ENCODE measurements at regions not wholly inside any gene's neighbourhood (a gene's known extent, or its start where the extent isn't known, plus 50 kb on each side); places are given as distances from the start of the nearest gene placed in this dataset.

DNA sequence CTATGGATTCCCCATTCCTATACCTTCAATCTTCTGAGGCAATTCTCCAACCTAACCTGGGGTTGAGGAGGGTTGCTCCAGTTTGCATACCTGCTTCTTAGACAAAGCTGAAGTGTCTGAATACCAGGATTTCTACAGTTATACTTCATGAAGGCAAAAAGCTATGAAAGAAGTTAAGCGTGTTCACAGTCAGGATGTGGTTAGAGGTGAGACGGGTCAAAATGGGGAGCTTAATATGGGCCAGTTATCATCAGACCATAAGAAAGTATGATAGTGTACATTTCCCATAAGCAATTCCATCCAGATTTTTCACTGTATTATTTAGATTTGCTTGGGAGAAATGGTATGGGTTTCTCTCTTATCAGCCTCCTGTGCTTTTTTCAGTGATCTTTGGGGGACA lies 156.9 kb upstream of the FER start:
- Histone ChIP-seq H3K4me3 (ENCODE audit: low read depth in 1 of 2, low read length in 2 of 2) (no peak overlapping the region), H3K36me3 (ENCODE audit: control insufficient read depth in 1 of 2, insufficient read depth in 2 of 2, low read length in 2 of 2) (no peaks in the 10 kb centered on the region), H3K27me3 (ENCODE audit: control insufficient read depth in 1 of 2, insufficient read depth in 2 of 2, low read length in 2 of 2) (no peaks in the 10 kb centered on the region), H3K9me3 (ENCODE audit: control insufficient read depth in 1 of 2, low read length in 2 of 2) (no peaks in the 10 kb centered on the region), H3K9ac (ENCODE audit: low read depth in 1 of 2, low read length in 2 of 2) (no peak overlapping the region), H3K27ac (ENCODE audit: low read depth, low read length) (no peak overlapping the region), H3K4me1 (ENCODE audit: control insufficient read depth in 1 of 2, insufficient read depth in 2 of 2, low read length in 2 of 2) (no peaks in the 10 kb centered on the region)

DNA sequence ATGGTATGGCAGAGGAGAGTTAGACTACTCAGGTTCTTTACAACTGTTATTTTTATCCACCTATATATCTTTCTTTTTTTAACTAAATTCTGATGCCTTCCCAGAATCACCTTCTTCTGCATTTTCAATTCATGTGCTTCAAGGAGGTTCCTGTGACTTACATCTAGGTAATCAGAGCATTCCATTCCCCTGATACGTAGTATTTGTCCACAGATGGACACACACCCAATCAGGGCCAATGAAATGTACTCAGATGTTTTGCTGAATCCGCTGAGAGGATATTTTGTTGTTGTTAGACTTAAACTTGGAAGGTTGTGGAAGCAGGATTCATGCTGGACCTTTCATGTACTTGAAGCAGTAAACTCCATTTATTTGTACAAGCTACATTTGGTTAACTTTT lies 159.4 kb upstream of the FER start:
- H3K36me3 ChIP-seq (ENCODE audit: control insufficient read depth in 1 of 2, insufficient read depth in 2 of 2, low read length in 2 of 2), result no peaks in the 10 kb centered on the region
- no peak overlapping the region for H3K4me3 ChIP-seq (ENCODE audit: low read depth in 1 of 2, low read length in 2 of 2)
- H3K9ac ChIP-seq (ENCODE audit: low read depth in 1 of 2, low read length in 2 of 2), result no peak overlapping the region
- no peaks in the 10 kb centered on the region for H3K27me3 ChIP-seq (ENCODE audit: control insufficient read depth in 1 of 2, insufficient read depth in 2 of 2, low read length in 2 of 2)
- no peaks in the 10 kb centered on the region for H3K9me3 ChIP-seq (ENCODE audit: control insufficient read depth in 1 of 2, low read length in 2 of 2)
- H3K4me1 ChIP-seq (ENCODE audit: control insufficient read depth in 1 of 2, insufficient read depth in 2 of 2, low read length in 2 of 2), result no peaks in the 10 kb centered on the region
- no peak overlapping the region for H3K27ac ChIP-seq (ENCODE audit: low read depth, low read length)

DNA sequence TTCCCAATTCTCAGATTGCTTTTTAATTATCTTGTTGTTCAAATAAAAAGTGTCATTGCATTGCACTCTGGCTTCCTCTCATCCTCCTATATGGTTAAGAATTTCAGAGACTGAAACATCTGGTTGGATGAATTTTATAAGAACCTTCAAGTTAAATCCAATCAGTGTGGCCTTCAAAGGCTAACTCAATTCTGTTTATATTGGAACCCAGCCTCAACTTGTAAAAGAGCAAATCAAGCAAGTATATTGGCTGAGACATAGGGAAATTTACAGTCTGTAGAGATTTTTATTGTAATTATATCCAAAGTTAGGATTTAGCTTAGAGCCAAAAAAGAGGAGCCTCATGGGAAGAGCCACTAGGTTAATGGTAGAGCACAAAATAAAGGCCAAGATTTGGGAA lies 159.9 kb upstream of the FER start:
- Histone ChIP-seq H3K36me3 (ENCODE audit: control insufficient read depth in 1 of 2, insufficient read depth in 2 of 2, low read length in 2 of 2) (no peaks in the 10 kb centered on the region), H3K4me3 (ENCODE audit: low read depth in 1 of 2, low read length in 2 of 2) (no peak overlapping the region), H3K27ac (ENCODE audit: low read depth, low read length) (no peak overlapping the region), H3K27me3 (ENCODE audit: control insufficient read depth in 1 of 2, insufficient read depth in 2 of 2, low read length in 2 of 2) (no peaks in the 10 kb centered on the region), H3K9me3 (ENCODE audit: control insufficient read depth in 1 of 2, low read length in 2 of 2) (no peaks in the 10 kb centered on the region), H3K4me1 (ENCODE audit: control insufficient read depth in 1 of 2, insufficient read depth in 2 of 2, low read length in 2 of 2) (no peaks in the 10 kb centered on the region), H3K9ac (ENCODE audit: low read depth in 1 of 2, low read length in 2 of 2) (no peak overlapping the region)

DNA sequence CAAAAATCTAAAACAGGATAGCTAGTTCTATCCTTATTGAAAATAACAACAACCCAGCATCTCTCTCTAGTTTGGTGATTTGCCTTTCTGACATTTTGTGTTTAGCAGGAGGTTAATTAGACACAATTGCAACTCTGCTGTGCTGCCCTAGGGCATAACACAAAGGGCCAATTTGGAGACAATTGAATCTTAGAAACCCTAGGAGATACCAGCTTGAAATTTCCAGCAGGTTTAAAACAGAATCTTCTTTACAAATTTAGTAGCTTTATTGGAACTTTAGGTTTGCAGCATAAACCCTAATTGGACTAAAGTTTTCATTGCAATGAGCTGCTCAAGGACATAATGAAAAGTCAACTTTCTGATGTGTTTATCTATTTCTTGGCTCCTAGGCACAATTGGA lies 166.7 kb upstream of the FER start:
- Histone ChIP-seq H3K27me3 (ENCODE audit: control insufficient read depth in 1 of 2, insufficient read depth in 2 of 2, low read length in 2 of 2) (no peaks in the 10 kb centered on the region), H3K27ac (ENCODE audit: low read depth, low read length) (no peak overlapping the region), H3K4me3 (ENCODE audit: low read depth in 1 of 2, low read length in 2 of 2) (no peak overlapping the region), H3K4me1 (ENCODE audit: control insufficient read depth in 1 of 2, insufficient read depth in 2 of 2, low read length in 2 of 2) (no peaks in the 10 kb centered on the region), H3K36me3 (ENCODE audit: control insufficient read depth in 1 of 2, insufficient read depth in 2 of 2, low read length in 2 of 2) (no peaks in the 10 kb centered on the region), H3K9me3 (ENCODE audit: control insufficient read depth in 1 of 2, low read length in 2 of 2) (no peaks in the 10 kb centered on the region), H3K9ac (ENCODE audit: low read depth in 1 of 2, low read length in 2 of 2) (no peak overlapping the region)

DNA sequence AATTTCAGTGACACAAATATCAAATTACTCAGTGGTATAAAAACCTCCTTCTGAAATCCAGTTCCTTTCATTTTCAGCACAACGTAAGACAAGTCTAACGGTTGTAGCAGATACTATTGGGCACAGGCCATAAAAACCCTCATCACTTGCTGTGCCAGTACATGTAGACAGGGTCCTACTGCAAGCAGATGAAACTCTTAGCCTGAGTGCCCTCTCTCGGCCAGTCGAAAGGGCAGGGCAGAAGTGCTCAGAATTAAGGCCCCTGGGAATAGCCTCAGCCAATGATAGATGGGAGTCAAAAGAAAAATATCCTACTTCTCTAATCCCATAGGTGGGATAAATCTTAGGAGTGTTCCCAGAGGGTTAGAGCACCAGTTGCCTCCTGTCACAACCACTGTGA lies 168.5 kb upstream of the FER start:
- Histone ChIP-seq H3K9me3 (ENCODE audit: control insufficient read depth in 1 of 2, low read length in 2 of 2) (no peaks in the 10 kb centered on the region), H3K36me3 (ENCODE audit: control insufficient read depth in 1 of 2, insufficient read depth in 2 of 2, low read length in 2 of 2) (no peaks in the 10 kb centered on the region), H3K4me1 (ENCODE audit: control insufficient read depth in 1 of 2, insufficient read depth in 2 of 2, low read length in 2 of 2) (no peaks in the 10 kb centered on the region), H3K9ac (ENCODE audit: low read depth in 1 of 2, low read length in 2 of 2) (no peak overlapping the region), H3K27me3 (ENCODE audit: control insufficient read depth in 1 of 2, insufficient read depth in 2 of 2, low read length in 2 of 2) (no peaks in the 10 kb centered on the region), H3K4me3 (ENCODE audit: low read depth in 1 of 2, low read length in 2 of 2) (no peak overlapping the region), H3K27ac (ENCODE audit: low read depth, low read length) (no peak overlapping the region)

DNA sequence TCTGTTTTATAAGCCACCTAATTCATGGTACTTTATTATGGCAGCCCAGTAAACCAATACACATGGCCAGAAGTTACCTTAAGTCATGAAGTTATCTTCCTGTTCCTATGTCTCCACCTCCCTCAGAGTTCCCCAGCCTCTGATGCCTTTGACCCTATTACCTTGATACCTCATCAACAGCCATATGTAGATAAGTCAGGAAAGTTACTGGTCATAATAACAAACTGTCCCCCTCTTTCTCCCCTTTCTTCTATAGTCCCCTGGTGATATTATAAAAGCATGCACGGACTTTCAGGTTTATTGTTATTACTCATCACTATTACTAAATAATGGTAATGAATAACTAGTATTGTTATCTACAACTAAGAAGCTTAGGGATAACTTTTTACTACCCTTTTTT lies 168.9 kb upstream of the FER start:
- H3K27ac ChIP-seq (ENCODE audit: low read depth, low read length), result no peak overlapping the region
- H3K9me3 ChIP-seq (ENCODE audit: control insufficient read depth in 1 of 2, low read length in 2 of 2), result no peaks in the 10 kb centered on the region
- no peaks in the 10 kb centered on the region for H3K36me3 ChIP-seq (ENCODE audit: control insufficient read depth in 1 of 2, insufficient read depth in 2 of 2, low read length in 2 of 2)
- no peaks in the 10 kb centered on the region for H3K4me1 ChIP-seq (ENCODE audit: control insufficient read depth in 1 of 2, insufficient read depth in 2 of 2, low read length in 2 of 2)
- H3K9ac ChIP-seq (ENCODE audit: low read depth in 1 of 2, low read length in 2 of 2), result no peak overlapping the region
- H3K4me3 ChIP-seq (ENCODE audit: low read depth in 1 of 2, low read length in 2 of 2), result no peak overlapping the region
- H3K27me3 ChIP-seq (ENCODE audit: control insufficient read depth in 1 of 2, insufficient read depth in 2 of 2, low read length in 2 of 2), result no peaks in the 10 kb centered on the region

DNA sequence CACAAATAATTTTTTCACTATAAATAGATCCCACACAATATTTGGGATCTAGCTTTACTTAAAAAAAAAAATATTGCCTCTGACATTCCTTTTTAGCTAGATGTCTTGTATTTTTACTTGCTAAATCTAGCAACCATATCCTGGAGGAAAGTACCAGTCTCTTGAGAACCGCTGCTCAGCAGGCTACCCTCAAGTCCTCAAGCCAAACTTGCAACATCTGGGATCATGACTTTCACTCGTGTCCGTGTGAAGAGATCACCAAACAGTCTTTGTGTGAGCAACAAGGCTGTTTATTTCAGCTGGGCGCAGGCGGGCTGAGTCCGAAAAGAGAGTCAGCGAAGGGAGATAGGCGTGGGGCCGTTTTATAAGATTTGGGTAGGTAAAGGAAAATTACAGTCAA lies 180.3 kb upstream of the FER start:
- Histone ChIP-seq H3K9ac (ENCODE audit: low read depth in 1 of 2, low read length in 2 of 2) (no peak overlapping the region), H3K27me3 (ENCODE audit: control insufficient read depth in 1 of 2, insufficient read depth in 2 of 2, low read length in 2 of 2) (no peaks in the 10 kb centered on the region), H3K27ac (ENCODE audit: low read depth, low read length) (no peak overlapping the region), H3K9me3 (ENCODE audit: control insufficient read depth in 1 of 2, low read length in 2 of 2) (no peaks in the 10 kb centered on the region), H3K4me1 (ENCODE audit: control insufficient read depth in 1 of 2, insufficient read depth in 2 of 2, low read length in 2 of 2) (no peaks in the 10 kb centered on the region), H3K36me3 (ENCODE audit: control insufficient read depth in 1 of 2, insufficient read depth in 2 of 2, low read length in 2 of 2) (no peaks in the 10 kb centered on the region), H3K4me3 (ENCODE audit: low read depth in 1 of 2, low read length in 2 of 2) (no peak overlapping the region)

DNA sequence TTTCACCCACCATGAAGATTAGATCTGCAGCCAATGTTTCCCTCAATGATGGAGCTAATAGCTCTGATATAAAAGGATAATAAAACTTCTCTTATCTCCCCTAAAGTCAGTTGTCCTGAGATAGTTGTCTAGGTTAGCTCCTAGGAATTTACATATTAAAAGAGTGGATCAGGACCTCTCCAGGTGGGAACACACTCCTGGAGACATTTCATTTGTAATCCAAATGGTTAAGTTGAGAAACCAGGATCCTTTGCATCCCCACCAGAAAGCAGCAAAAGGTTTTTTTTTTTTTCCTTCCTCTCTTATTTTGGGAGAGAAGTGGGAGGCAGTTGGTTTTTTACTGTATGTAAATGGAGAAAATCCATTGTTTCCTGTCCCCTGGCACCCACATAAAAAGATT lies 182.5 kb upstream of the FBXL17 start:
- H3K36me3 ChIP-seq (ENCODE audit: control insufficient read depth in 1 of 2, insufficient read depth in 2 of 2, low read length in 2 of 2), result no peaks in the 10 kb centered on the region
- no peaks in the 10 kb centered on the region for H3K27me3 ChIP-seq (ENCODE audit: control insufficient read depth in 1 of 2, insufficient read depth in 2 of 2, low read length in 2 of 2)
- H3K9ac ChIP-seq (ENCODE audit: low read depth in 1 of 2, low read length in 2 of 2), result no peak overlapping the region
- H3K4me3 ChIP-seq (ENCODE audit: low read depth in 1 of 2, low read length in 2 of 2), result no peak overlapping the region
- no peaks in the 10 kb centered on the region for H3K4me1 ChIP-seq (ENCODE audit: control insufficient read depth in 1 of 2, insufficient read depth in 2 of 2, low read length in 2 of 2)
- no peaks in the 10 kb centered on the region for H3K9me3 ChIP-seq (ENCODE audit: control insufficient read depth in 1 of 2, low read length in 2 of 2)
- H3K27ac ChIP-seq (ENCODE audit: low read depth, low read length), result no peak overlapping the region

DNA sequence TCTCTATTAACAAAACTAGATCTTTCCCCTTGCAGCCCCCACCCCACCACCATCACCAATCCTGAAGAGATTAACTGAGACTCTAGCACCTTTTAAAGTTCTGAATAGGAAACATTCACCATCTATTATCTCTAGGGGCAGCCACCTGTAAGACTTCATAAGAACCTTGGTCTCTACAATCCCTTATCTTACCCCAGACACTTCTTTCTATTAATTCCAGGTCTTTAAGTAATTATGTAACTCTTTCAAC lies 180.2 kb upstream of the FBXL17 start:
- no peak overlapping the region for H3K9ac ChIP-seq (ENCODE audit: low read depth in 1 of 2, low read length in 2 of 2)
- H3K27ac ChIP-seq (ENCODE audit: low read depth, low read length), result no peak overlapping the region
- H3K9me3 ChIP-seq (ENCODE audit: control insufficient read depth in 1 of 2, low read length in 2 of 2), result no peaks in the 10 kb centered on the region
- H3K27me3 ChIP-seq (ENCODE audit: control insufficient read depth in 1 of 2, insufficient read depth in 2 of 2, low read length in 2 of 2), result no peaks in the 10 kb centered on the region
- no peaks in the 10 kb centered on the region for H3K4me1 ChIP-seq (ENCODE audit: control insufficient read depth in 1 of 2, insufficient read depth in 2 of 2, low read length in 2 of 2)
- no peaks in the 10 kb centered on the region for H3K36me3 ChIP-seq (ENCODE audit: control insufficient read depth in 1 of 2, insufficient read depth in 2 of 2, low read length in 2 of 2)
- H3K4me3 ChIP-seq (ENCODE audit: low read depth in 1 of 2, low read length in 2 of 2), result no peak overlapping the region

DNA sequence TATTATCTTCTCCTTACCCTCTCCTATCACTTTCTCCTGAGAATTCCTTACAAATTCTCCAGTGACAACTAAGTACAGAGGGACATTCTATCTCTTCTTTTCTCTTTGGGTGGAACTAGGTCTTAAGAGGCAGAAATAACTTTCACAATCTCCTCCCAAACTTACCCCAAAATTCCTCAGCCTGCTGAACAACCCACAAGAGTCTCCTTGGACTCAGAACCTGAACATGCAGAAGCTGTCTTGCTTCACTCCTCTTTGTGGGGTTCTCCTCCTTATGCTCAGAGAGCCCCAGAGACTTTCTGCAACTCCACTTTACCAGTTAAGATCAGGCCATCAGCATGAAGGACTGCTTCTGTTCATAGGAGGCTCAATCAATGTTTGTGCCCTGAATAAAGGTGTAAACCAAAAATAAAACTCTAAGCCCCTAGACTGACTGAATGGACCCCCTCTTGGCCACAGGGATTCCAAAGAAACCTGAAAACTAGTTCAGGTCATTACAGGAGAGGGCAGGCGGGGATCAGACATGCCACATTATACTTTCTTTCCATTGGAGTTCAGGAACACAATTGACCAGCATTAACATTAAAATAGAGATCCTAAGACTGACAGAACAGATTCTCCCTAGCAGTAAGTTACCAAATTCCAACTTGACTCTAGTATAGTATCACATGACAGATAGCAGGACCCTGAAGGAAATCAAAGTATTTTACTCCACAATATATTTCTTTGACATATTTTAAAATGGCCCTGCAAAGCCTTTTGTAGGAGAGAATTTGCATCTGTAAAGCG lies 179.7 kb upstream of the FBXL17 start:
- H3K27me3 ChIP-seq (ENCODE audit: control insufficient read depth in 1 of 2, insufficient read depth in 2 of 2, low read length in 2 of 2), result no peaks in the 10 kb centered on the region
- no peaks in the 10 kb centered on the region for H3K4me1 ChIP-seq (ENCODE audit: control insufficient read depth in 1 of 2, insufficient read depth in 2 of 2, low read length in 2 of 2)
- H3K9me3 ChIP-seq (ENCODE audit: control insufficient read depth in 1 of 2, low read length in 2 of 2), result no peaks in the 10 kb centered on the region
- no peak overlapping the region for H3K4me3 ChIP-seq (ENCODE audit: low read depth in 1 of 2, low read length in 2 of 2)
- no peaks in the 10 kb centered on the region for H3K36me3 ChIP-seq (ENCODE audit: control insufficient read depth in 1 of 2, insufficient read depth in 2 of 2, low read length in 2 of 2)
- no peak overlapping the region for H3K27ac ChIP-seq (ENCODE audit: low read depth, low read length)
- no peak overlapping the region for H3K9ac ChIP-seq (ENCODE audit: low read depth in 1 of 2, low read length in 2 of 2)

DNA sequence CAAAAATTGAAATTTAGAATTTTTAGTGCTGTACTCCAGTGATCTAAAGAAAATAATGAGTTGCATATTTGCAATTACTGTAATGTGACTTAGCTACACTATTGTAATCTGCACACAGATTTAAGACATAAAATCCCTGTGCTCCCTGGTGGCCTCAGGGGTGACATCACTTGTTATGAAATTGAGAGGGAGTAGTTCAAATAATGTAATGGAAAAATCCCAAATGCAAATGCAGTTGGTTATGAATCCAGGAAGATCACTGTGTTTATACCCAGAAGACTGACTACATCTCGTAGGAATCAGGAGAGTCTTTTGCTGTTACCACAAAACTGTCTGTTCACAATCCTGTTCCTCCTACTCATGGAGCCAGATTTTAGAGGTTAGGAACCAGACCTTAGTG lies 178.7 kb upstream of the FBXL17 start:
- Histone ChIP-seq H3K27me3 (ENCODE audit: control insufficient read depth in 1 of 2, insufficient read depth in 2 of 2, low read length in 2 of 2) (no peaks in the 10 kb centered on the region), H3K27ac (ENCODE audit: low read depth, low read length) (no peak overlapping the region), H3K36me3 (ENCODE audit: control insufficient read depth in 1 of 2, insufficient read depth in 2 of 2, low read length in 2 of 2) (no peaks in the 10 kb centered on the region), H3K4me3 (ENCODE audit: low read depth in 1 of 2, low read length in 2 of 2) (no peak overlapping the region), H3K4me1 (ENCODE audit: control insufficient read depth in 1 of 2, insufficient read depth in 2 of 2, low read length in 2 of 2) (no peaks in the 10 kb centered on the region), H3K9ac (ENCODE audit: low read depth in 1 of 2, low read length in 2 of 2) (no peak overlapping the region), H3K9me3 (ENCODE audit: control insufficient read depth in 1 of 2, low read length in 2 of 2) (no peaks in the 10 kb centered on the region)
